Breast epithelium (tissue), 3 donors: ENCODE measurements at regions not wholly inside any gene's neighbourhood (a gene's known extent, or its start where the extent isn't known, plus 50 kb on each side); places are given as distances from the start of the nearest gene placed in this dataset.

Source experiments
- CTCF ChIP-seq, 3 donors: fragments of 450-650 bp; IDR thresholded peaks; one replicate each; pipeline ENCODE4 v1.5.1; 2016 to 2017; ENCODE audit warnings: antibody characterized with exemption in 3 of 3, mild to moderate bottlenecking in 3 of 3, moderate library complexity in 3 of 3
- POLR2A ChIP-seq: fragments of 450-650 bp; IDR thresholded peaks from one replicate; pipeline ENCODE4 v1.6.1; 2016; ENCODE audit warnings: antibody characterized with exemption, mild to moderate bottlenecking, moderate library complexity

GRCh38 chr2:188786368-188786841 lies 187.8 kb upstream of the COL3A1 start:
- TF ChIP-seq POLR2A (no peak), CTCF (IDR thresholded peaks at IDR 0.05) (no peak)
